Esophagus squamous epithelium (tissue), 4 donors: ENCODE measurements at regions not wholly inside any gene's neighbourhood (a gene's known extent, or its start where the extent isn't known, plus 50 kb on each side); places are given as distances from the start of the nearest gene placed in this dataset.

Experiments
- POLR2A ChIP-seq, 4 donors: fragments of 450-650 bp; IDR thresholded peaks; one replicate each; pipeline ENCODE4 v1.6.1; 2017; ENCODE audit warnings: antibody characterized with exemption in 4 of 4, mild to moderate bottlenecking in 4 of 4, moderate library complexity in 3 of 4
- TF ChIP-seq, protein P1 (sequence below), 6 experiments: fragments of 450-650 bp in 4 of 6; fragments of 200-600 bp in 2 of 6; sonication (generic) in 2 of 6; IDR thresholded peaks; one replicate each; pipeline ENCODE4 v1.5.1; 2016 to 2019; ENCODE audit warnings: antibody characterized with exemption in 6 of 6, mild to moderate bottlenecking in 4 of 6, moderate library complexity in 4 of 6

DNA sequence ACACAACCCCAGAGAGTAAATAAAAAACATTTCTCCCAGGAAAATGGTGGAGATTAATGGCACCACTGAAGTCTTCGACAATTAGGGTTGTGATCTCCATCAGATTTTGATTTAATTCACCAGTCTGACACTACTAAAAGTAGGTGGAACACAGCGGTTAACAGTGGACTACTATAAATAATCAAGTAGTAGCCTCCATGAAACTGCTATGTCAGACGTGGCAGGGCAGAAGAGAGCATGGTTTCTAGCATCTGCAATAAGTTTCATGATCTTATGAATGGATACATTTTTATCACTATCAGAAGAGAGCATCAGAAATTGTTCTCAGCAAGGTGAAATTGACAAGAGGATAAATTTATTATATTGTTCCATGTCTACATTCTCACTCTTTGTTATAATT is 1706.6 kb downstream of the MRPL39 start:
- TF ChIP-seq POLR2A (IDR thresholded peaks at IDR 0.05): no peak
- TF ChIP-seq, protein P1, sequence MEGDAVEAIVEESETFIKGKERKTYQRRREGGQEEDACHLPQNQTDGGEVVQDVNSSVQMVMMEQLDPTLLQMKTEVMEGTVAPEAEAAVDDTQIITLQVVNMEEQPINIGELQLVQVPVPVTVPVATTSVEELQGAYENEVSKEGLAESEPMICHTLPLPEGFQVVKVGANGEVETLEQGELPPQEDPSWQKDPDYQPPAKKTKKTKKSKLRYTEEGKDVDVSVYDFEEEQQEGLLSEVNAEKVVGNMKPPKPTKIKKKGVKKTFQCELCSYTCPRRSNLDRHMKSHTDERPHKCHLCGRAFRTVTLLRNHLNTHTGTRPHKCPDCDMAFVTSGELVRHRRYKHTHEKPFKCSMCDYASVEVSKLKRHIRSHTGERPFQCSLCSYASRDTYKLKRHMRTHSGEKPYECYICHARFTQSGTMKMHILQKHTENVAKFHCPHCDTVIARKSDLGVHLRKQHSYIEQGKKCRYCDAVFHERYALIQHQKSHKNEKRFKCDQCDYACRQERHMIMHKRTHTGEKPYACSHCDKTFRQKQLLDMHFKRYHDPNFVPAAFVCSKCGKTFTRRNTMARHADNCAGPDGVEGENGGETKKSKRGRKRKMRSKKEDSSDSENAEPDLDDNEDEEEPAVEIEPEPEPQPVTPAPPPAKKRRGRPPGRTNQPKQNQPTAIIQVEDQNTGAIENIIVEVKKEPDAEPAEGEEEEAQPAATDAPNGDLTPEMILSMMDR (IDR thresholded peaks at IDR 0.05): no peak
